NOMO-1 treated with dmso at 0.1 percent for 144 hours (cell line): ENCODE measurements at regions not wholly inside any gene's neighbourhood (a gene's known extent, or its start where the extent isn't known, plus 50 kb on each side); places are given as distances from the start of the nearest gene placed in this dataset.
"Not testable (repeated sequence)": the region's sequence is repeated elsewhere in the genome, so short reads cannot be mapped to it uniquely, and the experiment has no call there.

Experiments
- DNase-seq: peaks from one replicate; lab custom pipeline; 2025; ENCODE audit not compliant: unreplicated experiment; lab: John Stamatoyannopoulos, UW

- DNase-seq: no peak
Observed at GRCh38 chr6:4656106-4656505, 120.1 kb upstream of the CDYL start.

GRCh38 chr6:4655196-4656025 is 120.8 kb upstream of the CDYL start:
- no peak for DNase-seq

- DNase-seq: no peak
Observed at GRCh38 chr6:4653141-4653540, 123.1 kb upstream of the CDYL start.

DNA sequence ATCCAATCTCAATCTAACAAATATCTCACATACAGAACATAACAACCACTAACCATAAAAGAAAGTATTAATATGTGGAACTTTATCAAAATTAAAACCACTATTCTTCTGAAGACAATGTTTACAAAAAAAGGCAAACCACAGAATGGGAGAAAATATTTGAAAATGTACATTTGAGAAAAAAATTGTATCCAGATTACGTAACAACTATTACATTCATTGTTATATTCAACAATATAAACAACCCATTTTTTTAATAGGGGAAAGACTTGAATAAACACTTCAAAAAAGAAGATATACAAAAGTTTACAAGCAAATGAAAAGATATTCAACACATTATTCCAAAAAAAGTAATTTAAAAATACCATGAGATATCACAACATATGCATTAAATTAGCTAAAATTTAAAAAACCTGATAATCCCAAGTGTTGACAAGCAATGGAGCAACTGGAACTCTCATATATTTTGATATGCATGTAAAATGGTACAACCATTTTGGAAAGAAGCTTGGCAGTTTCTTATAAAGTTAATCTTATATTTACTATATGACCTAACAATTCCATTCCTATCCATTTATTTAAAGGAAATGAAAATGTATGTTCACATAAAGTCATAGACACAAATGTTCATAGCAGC is 124.3 kb upstream of the CDYL start:
- DNase-seq: no peak

GRCh38 chr6:4649728-4650127 is 126.5 kb upstream of the CDYL start:
- no peak for DNase-seq

DNA sequence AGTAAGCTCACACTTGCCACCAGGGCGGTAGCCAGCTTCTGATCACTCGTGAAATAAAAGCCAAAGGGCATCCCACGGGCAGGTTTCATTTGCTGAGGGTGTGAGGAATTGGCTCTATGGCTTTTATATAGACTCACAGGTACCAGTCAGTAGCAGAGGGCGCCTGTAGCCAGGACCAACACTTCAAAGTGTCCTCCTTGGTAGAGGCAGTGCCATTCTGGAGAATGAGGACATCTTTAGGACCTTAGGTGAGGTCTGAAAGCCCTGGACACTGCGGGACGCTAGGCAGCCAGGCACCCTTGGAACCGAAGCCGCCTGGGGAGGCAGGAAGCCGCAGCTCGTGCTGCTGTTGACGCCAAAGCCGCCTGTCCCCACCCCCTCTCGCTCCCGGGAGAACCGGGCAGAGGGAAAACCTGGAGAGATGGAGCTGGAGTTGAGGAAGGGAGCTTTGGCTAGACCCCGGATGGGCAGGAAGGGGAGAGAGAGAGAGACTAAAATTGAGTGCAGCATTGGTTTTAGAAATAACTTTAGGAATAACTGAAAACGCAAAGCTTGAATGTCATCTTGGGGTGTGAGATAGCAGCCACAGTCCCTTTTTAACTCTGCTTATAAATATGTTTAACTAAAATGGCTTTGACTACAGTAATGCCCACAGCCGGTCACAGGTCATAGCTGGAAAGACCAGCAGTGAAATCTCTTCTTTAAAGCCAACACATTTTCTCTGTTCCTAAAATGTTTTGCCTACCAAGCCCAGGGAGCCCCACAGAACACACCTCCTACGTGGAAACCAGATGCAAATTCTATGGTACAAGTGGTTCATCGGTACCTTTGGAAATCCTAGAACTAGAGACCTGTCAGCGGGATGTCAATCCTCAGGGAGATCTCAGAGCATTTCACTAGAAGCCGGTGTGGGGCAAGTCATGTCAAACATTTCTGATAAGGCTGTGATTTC is 128.5 kb upstream of the CDYL start:
- DNase-seq: no peak

DNA sequence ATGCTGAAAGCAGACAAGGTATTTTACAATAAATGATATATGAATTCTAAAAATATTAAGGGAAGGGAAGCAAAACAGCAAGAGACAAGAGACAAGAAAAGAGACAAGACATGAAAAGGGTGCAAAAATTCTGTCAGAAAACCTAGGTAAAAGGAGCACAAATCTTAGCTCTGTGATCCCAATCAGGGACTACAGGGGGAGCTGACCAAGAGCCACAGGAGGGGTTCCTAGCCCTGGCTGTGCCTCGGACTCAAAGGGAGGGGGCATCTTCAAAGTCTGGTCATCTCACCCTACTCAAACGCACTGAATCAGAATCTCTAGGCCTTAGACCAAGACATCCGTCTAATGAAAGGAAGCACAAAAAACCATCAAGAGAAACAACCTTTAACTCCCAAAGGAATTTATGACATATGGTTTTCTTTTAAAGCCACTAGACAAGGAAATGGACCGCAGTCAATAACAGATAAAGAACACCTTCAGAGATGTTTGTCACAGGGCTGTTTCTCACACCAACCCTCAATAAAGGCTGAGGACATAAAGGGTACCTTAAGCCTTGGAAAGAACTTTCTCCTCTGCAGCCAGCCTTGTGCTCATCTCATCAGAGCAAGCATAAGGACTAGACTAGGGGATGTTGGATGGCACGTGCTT is 130.4 kb upstream of the CDYL start:
- no peak for DNase-seq

- no peak for DNase-seq
Observed at GRCh38 chr6:4644996-4645395, 131.2 kb upstream of the CDYL start.

- no peak for DNase-seq
Observed at GRCh38 chr6:4641461-4641860, 134.7 kb upstream of the CDYL start.

GRCh38 chr6:4640139-4640538 is 136.1 kb upstream of the CDYL start:
- no peak for DNase-seq

- no peak for DNase-seq
Observed at GRCh38 chr6:4638641-4639040, 137.6 kb upstream of the CDYL start.

- no peak for DNase-seq
Observed at GRCh38 chr6:4637691-4638433, 138.3 kb upstream of the CDYL start.

DNA sequence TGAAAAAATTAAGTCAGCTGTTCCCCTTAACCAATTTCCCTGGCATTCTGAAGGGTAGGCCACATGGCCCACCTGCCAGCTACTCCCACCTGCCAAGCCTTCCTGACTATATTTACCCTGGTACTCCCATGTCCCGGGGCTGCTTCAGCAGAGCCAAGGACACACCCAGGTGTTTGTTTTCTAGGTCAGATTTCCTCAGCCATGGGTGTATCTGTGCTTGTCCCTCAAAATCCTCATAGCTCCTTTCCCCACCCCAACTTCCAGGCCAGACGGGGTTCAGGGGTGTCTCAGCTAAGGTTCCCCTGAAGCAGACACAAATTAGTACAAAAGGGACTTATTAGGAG is 139.4 kb upstream of the CDYL start:
- no peak for DNase-seq

GRCh38 chr6:4636191-4636880 is 139.9 kb upstream of the CDYL start:
- no peak for DNase-seq

DNA sequence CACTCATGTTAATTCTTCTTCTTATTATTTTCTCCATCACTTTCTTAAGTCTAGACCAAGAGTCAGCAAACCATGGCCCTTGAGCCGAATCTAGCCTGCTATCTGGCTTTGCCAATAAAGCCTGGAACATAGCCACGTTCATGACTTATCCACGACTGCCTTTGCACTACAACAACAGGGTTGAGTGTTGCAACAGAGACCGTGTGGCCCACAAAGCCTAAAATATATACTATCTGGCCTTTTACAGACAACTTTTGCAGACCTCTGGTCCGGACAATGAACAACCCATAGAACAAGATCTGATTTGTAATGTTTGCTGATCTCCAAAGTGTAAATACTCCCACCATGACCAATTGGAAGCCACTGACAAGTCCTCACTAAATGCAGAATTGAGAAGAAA is 140.5 kb upstream of the CDYL start:
- DNase-seq: no peak

GRCh38 chr6:4632421-4632820 is 143.8 kb upstream of the CDYL start:
- no peak for DNase-seq

GRCh38 chr6:4629789-4630188 is 146.4 kb upstream of the CDYL start:
- not testable (repeated sequence) for DNase-seq

DNA sequence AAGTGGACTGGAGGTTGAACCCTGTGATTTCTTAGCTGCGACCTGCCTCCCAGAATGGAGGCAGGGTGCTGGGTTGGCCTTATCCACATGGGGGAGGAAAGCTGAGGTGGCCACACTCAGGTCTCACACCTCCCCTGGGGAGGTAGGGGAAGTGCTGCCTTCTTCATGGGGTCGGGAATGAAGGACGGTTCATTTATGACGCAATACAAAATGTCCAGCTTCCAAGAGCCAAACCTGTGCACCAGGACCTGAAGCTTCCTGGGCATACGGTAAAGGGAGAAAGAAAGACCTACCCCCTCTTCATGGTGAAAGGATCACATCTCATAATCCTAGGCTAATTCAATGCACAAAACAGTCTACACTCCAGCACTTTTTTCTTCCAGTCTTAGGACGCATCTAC is 150.6 kb upstream of the CDYL start:
- no peak for DNase-seq

- DNase-seq: no peak
Observed at GRCh38 chr6:4624726-4625125, 151.5 kb upstream of the CDYL start.
